HG03159 (cell line): ENCODE measurements at regions not wholly inside any gene's neighbourhood (a gene's known extent, or its start where the extent isn't known, plus 50 kb on each side); places are given as distances from the start of the nearest gene placed in this dataset.
"Not testable (repeated sequence)": the region's sequence is repeated elsewhere in the genome, so short reads cannot be mapped to it uniquely, and the experiment has no call there.

ENCODE experiments used
- ATAC-seq: cut with Tn5 transposase; IDR thresholded peaks from one replicate; pipeline ENCODE4 v1.9.1; 2021; ENCODE audit warnings: mild to moderate bottlenecking, moderate library complexity; ENCODE audit not compliant: unreplicated experiment

GRCh38 chr18:34350778-34351177 is 126.1 kb upstream of the NOL4 start:
- ATAC-seq: no peak

- ATAC-seq: no peak
These were observed 127.9 kb upstream of the NOL4 start for GRCh38 chr18:34352385-34353163.

- no peak for ATAC-seq
These were observed 129.6 kb upstream of the NOL4 start for GRCh38 chr18:34354351-34354750.

- no peak for ATAC-seq
These were observed 133.3 kb upstream of the NOL4 start for GRCh38 chr18:34357944-34358580.

GRCh38 chr18:34358923-34359322 is 134.2 kb upstream of the NOL4 start:
- peak; percentile 82 for ATAC-seq

- no peak for ATAC-seq
These were observed 140.0 kb upstream of the NOL4 start for GRCh38 chr18:34364699-34365098.

- ATAC-seq: no peak
These were observed 146.1 kb upstream of the NOL4 start for GRCh38 chr18:34370704-34371395.

GRCh38 chr18:34380326-34380725 is 155.6 kb upstream of the NOL4 start:
- ATAC-seq: no peak

GRCh38 chr18:34385311-34385710 is 160.6 kb upstream of the NOL4 start:
- no peak for ATAC-seq

GRCh38 chr18:34386803-34387202 is 162.1 kb upstream of the NOL4 start:
- ATAC-seq: no peak

- no peak for ATAC-seq
These were observed 172.7 kb upstream of the NOL4 start for GRCh38 chr18:34397286-34397896.

GRCh38 chr18:34399892-34400291 is 175.2 kb upstream of the NOL4 start:
- ATAC-seq: no peak

- no peak for ATAC-seq
These were observed 176.1 kb upstream of the NOL4 start for GRCh38 chr18:34400834-34401233.

GRCh38 chr18:34401775-34402174 is 177.1 kb upstream of the NOL4 start:
- ATAC-seq: no peak

GRCh38 chr18:34407471-34407870 is 182.8 kb upstream of the NOL4 start:
- ATAC-seq: not testable (repeated sequence)

GRCh38 chr18:34411952-34412351 is 187.2 kb upstream of the NOL4 start:
- no peak for ATAC-seq

GRCh38 chr18:34431042-34431441 is 206.3 kb upstream of the NOL4 start:
- no peak for ATAC-seq

- no peak for ATAC-seq
These were observed 219.9 kb upstream of the NOL4 start for GRCh38 chr18:34444622-34445021.

GRCh38 chr18:34448662-34449061 is 223.9 kb upstream of the NOL4 start:
- ATAC-seq: no peak

GRCh38 chr18:34457761-34458160 is 233.0 kb upstream of the NOL4 start:
- ATAC-seq: no peak

GRCh38 chr18:34458410-34458977 is 233.8 kb upstream of the NOL4 start:
- ATAC-seq: no peak
